GM23248 (cell line): ENCODE measurements at regions not wholly inside any gene's neighbourhood (a gene's known extent, or its start where the extent isn't known, plus 50 kb on each side); places are given as distances from the start of the nearest gene placed in this dataset.

ENCODE experiments used
- DNase-seq: peaks from one replicate; pipeline ENCODE4 v3.0.0-alpha.2; 2015
- H2AFZ ChIP-seq: fragments of 200-600 bp; sonication (generic); 2 replicates; pipeline ENCODE4 v1.6.1; 2016; ENCODE audit warnings: antibody characterized with exemption
- H3F3A ChIP-seq: fragments of 200-600 bp; sonication (generic); 2 replicates; pipeline ENCODE4 v1.6.1; 2016; ENCODE audit warnings: mild to moderate bottlenecking, antibody characterized with exemption, mixed run types; ENCODE audit not compliant: insufficient read depth
- H3K27ac ChIP-seq: fragments of 200-600 bp; sonication (generic); 2 replicates; pipeline ENCODE4 v1.5.1; 2016; ENCODE audit warnings: mild to moderate bottlenecking
- H3K27me3 ChIP-seq: fragments of 200-600 bp; sonication (generic); replicated peaks from 2 replicates; pipeline ENCODE4 v1.6.1; 2016; ENCODE audit warnings: mild to moderate bottlenecking; ENCODE audit not compliant: insufficient read depth
- H3K36me3 ChIP-seq: fragments of 200-600 bp; sonication (generic); 2 replicates; pipeline ENCODE4 v1.6.1; 2016; ENCODE audit warnings: low read depth, mild to moderate bottlenecking
- H3K4me1 ChIP-seq: fragments of 200-600 bp; sonication (generic); 2 replicates; pipeline ENCODE4 v1.6.1; 2016; ENCODE audit warnings: mild to moderate bottlenecking; ENCODE audit not compliant: insufficient read depth
- H3K4me2 ChIP-seq: fragments of 200-600 bp; sonication (generic); one replicate; pipeline ENCODE4 v1.6.1; 2016; ENCODE audit warnings: mild to moderate bottlenecking; ENCODE audit not compliant: unreplicated experiment
- H3K4me3 ChIP-seq: fragments of 200-600 bp; sonication (generic); 2 replicates; pipeline ENCODE4 v1.5.1; 2016; ENCODE audit warnings: mild to moderate bottlenecking
- H3K79me2 ChIP-seq: fragments of 200-600 bp; sonication (generic); 2 replicates; pipeline ENCODE4 v1.6.1; 2016; ENCODE audit warnings: mild to moderate bottlenecking; ENCODE audit not compliant: insufficient read depth
- H3K9ac ChIP-seq: fragments of 200-600 bp; sonication (generic); 2 replicates; pipeline ENCODE4 v1.6.1; 2016; ENCODE audit warnings: mild to moderate bottlenecking
- H3K9me2 ChIP-seq: fragments of 200-600 bp; sonication (generic); 2 replicates; pipeline ENCODE4 v1.6.1; 2016; ENCODE audit warnings: mixed run types, mild to moderate bottlenecking, moderate library complexity; ENCODE audit not compliant: insufficient read depth
- H3K9me3 ChIP-seq: fragments of 200-600 bp; sonication (generic); one replicate; pipeline ENCODE4 v1.6.1; 2017; ENCODE audit warnings: low read depth
- H4K20me1 ChIP-seq: fragments of 200-600 bp; sonication (generic); 2 replicates; pipeline ENCODE4 v1.6.0; 2016; ENCODE audit not compliant: insufficient read depth
- EZH2 ChIP-seq: fragments of 200-600 bp; sonication (generic); IDR thresholded peaks from 2 replicates; pipeline ENCODE4 v1.6.1; 2018; ENCODE audit warnings: antibody characterized with exemption, mild to moderate bottlenecking; ENCODE audit not compliant: insufficient read depth, poor library complexity, severe bottlenecking
- EZH2phosphoT487 ChIP-seq: fragments of 200-600 bp; sonication (generic); IDR thresholded peaks from 2 replicates; pipeline ENCODE4 v1.6.1; 2018; ENCODE audit warnings: antibody characterized with exemption, moderate library complexity, mild to moderate bottlenecking, low read depth; ENCODE audit not compliant: insufficient read depth
- WGBS, 2 experiments: methylation state at CpG; one replicate each; pipeline ENCODE4 v1.1.6; 2015 to 2017; ENCODE audit warnings: low lambda C conversion rate in 2 of 2, low coverage in 1 of 2; ENCODE audit errors: missing lambda C conversion rate in 2 of 2; 5-methylcytosine and 5-hydroxymethylcytosine counted together
- in situ Hi-C: fragments of 300-500 bp; cut with MboI; formaldehyde crosslinking; loops from 2 replicates; pipeline ENCODE4 v1.15.0; 2020

DNA sequence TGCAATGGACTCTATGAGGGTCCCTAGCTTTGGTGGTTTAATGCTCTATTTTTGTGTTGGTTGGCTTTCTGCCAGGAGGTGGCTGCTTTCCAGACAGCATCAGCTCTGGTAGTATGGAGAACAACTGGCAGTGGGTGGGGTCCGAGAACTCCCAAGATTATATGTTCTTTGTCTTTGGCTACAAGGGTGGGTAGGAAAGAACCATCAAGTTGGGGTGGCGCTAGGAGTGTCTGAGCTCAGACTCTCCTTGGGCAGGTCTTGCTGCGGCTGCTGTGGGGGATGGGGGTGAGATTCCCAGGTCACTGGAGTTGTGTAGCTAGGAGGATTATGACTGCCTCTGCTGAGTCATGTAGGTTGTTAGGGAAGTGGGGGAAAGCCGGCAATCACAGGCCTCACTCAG, 976.1 kb upstream of the GYPC start:
- 27 to 31% methylated on average over 4 of the region's 4 CpGs for WGBS, 2 experiments
- no peaks in the 10 kb centered on the region for H3F3A ChIP-seq
- H3K4me1 ChIP-seq = no peaks in the 10 kb centered on the region
- H3K9me2 ChIP-seq = no peaks in the 10 kb centered on the region
- no peak overlapping the region for H2AFZ ChIP-seq
- no peaks in the 10 kb centered on the region for H3K36me3 ChIP-seq
- H3K4me3 ChIP-seq = no peak overlapping the region
- no peak overlapping the region for H3K4me2 ChIP-seq
- no peak overlapping the region for H3K27ac ChIP-seq
- no peaks in the 10 kb centered on the region for H3K79me2 ChIP-seq
- H4K20me1 ChIP-seq = no peaks in the 10 kb centered on the region
- no peaks in the 10 kb centered on the region for H3K9me3 ChIP-seq
- no peak for DNase-seq
- TF ChIP-seq EZH2 (no peak), EZH2phosphoT487 (no peak)
- H3K27me3 ChIP-seq = no peaks in the 10 kb centered on the region
- no peak overlapping the region for H3K9ac ChIP-seq
- in situ Hi-C loops = no loop called here

- no peak overlapping the region for H3K4me2 ChIP-seq
- 21 to 29% methylated on average over 4 of the region's 4 CpGs for WGBS, 2 experiments
- no peaks in the 10 kb centered on the region for H3K9me3 ChIP-seq
- H3K27me3 ChIP-seq = no peaks in the 10 kb centered on the region
- in situ Hi-C loops = no loop called here
- H4K20me1 ChIP-seq = no peaks in the 10 kb centered on the region
- H3K79me2 ChIP-seq = no peaks in the 10 kb centered on the region
- no peak overlapping the region for H2AFZ ChIP-seq
- no peaks in the 10 kb centered on the region for H3K36me3 ChIP-seq
- no peak overlapping the region for H3K9ac ChIP-seq
- H3F3A ChIP-seq = no peaks in the 10 kb centered on the region
- no peak for DNase-seq
- no peaks in the 10 kb centered on the region for H3K4me1 ChIP-seq
- no peak overlapping the region for H3K27ac ChIP-seq
- H3K4me3 ChIP-seq = no peak overlapping the region
- H3K9me2 ChIP-seq = no peaks in the 10 kb centered on the region
- TF ChIP-seq EZH2 = no peak
- no peak for TF ChIP-seq EZH2phosphoT487
Measured at GRCh38 chr2:125680809-125681208, 975.1 kb upstream of the GYPC start.

DNA sequence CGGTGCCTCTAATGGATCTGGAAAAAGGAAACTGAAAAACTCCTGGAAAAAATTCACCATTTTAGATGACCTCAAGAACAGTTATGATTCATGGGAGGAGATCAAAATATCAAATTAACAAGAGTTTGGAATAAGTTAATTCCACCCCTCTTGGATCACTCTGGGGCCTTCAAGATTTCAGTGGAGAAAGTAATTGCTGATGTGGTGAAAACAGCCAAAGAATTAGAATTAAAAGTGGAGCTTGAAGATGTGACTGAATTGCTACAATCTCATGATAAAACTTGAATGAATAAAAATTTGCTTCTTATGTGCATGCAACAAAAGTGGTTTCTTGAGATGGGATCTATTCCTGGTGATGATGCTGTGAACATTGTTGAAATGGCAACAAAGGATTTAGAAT, 974.4 kb upstream of the GYPC start:
- in situ Hi-C loops = no loop called here
- no peaks in the 10 kb centered on the region for H3K4me1 ChIP-seq
- TF ChIP-seq EZH2phosphoT487 (no peak), EZH2 (no peak)

GRCh38 chr2:125681976-125682805, 973.8 kb upstream of the GYPC start:
- Histone ChIP-seq H3K9ac (no peak overlapping the region), H3K9me2 (no peaks in the 10 kb centered on the region), H3K36me3 (no peaks in the 10 kb centered on the region), H2AFZ (no peak overlapping the region), H3K4me1 (no peaks in the 10 kb centered on the region), H3K9me3 (no peaks in the 10 kb centered on the region), H3K27ac (no peak overlapping the region), H3K4me3 (no peak overlapping the region), H3K79me2 (no peaks in the 10 kb centered on the region), H3K4me2 (no peak overlapping the region), H4K20me1 (no peaks in the 10 kb centered on the region), H3F3A (no peaks in the 10 kb centered on the region), H3K27me3 (no peaks in the 10 kb centered on the region)
- no peak for DNase-seq
- in situ Hi-C loops = no loop called here
- 8 to 13% methylated on average over 3 of the region's 3 CpGs for WGBS, 2 experiments
- no peak for TF ChIP-seq EZH2phosphoT487
- no peak for TF ChIP-seq EZH2

More for the DNA sequence above, 974.4 kb upstream of the GYPC start:
- H3K9ac ChIP-seq = no peak overlapping the region
- DNase-seq = no peak
- H3K4me3 ChIP-seq = no peak overlapping the region
- WGBS, 2 experiments = 0 to 7% methylated on average over 1 of the region's 1 CpG
- H4K20me1 ChIP-seq = no peaks in the 10 kb centered on the region
- no peak overlapping the region for H2AFZ ChIP-seq
- H3K36me3 ChIP-seq = no peaks in the 10 kb centered on the region
- no peaks in the 10 kb centered on the region for H3K27me3 ChIP-seq
- H3K79me2 ChIP-seq = no peaks in the 10 kb centered on the region
- H3K9me3 ChIP-seq = no peaks in the 10 kb centered on the region
- H3K27ac ChIP-seq = no peak overlapping the region
- H3F3A ChIP-seq = no peaks in the 10 kb centered on the region
- H3K9me2 ChIP-seq = no peaks in the 10 kb centered on the region
- H3K4me2 ChIP-seq = no peak overlapping the region
